ENCODE measurements at regions not wholly inside any gene's neighbourhood (a gene's known extent, or its start where the extent isn't known, plus 50 kb on each side); places are given as distances from the start of the nearest gene placed in this dataset.

DNA sequence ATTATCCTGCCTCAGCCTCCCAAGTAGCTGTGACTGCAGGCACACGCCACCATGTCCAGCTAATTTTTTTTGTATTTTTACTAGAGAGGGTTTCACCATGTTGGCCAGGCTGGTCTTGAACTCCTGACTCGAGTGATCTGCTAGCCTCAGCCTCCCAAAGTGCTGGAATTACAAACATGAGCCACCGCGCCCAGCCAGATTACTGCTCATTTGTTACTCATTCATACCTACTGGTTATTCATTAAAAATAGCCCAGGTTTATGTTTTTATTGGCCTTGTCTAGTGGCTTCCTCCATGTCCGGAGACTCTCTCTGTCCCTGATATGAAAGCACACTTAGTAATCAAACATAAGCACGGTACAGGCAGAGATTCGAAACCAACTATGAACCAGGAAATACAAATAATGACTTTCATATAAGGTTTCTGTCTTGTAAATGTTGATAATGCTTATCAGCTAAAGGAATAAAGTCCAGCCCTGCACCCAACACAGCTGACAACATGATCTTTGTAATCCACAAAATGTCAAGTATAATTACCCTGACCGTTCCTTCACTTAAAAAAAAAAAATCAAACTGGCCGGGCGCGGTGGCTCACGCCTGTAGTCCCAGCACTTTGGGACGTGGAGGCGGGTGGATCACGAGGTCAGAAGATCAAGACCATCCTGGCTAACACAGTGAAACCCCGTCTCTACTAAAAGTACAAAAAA lies 50.4 kb upstream of the CXADR start:
- no peaks in the 10 kb centered on the region for H4K20me1 ChIP-seq (replicated peaks; ENCODE audit: insufficient read depth)
- no peaks in the 10 kb centered on the region for H3K9me3 Mint-ChIP-seq
- no peaks in the 10 kb centered on the region for H3K27me3 ChIP-seq (ENCODE audit: insufficient read depth)
- H2AFZ ChIP-seq = no peak overlapping the region
- no peak overlapping the region for H3K4me3 Mint-ChIP-seq
- H3K4me1 ChIP-seq (ENCODE audit: insufficient read depth) = no peaks in the 10 kb centered on the region
- no peak overlapping the region for H3K27ac Mint-ChIP-seq
- ATAC-seq (no peak), DNase-seq (ENCODE audit: low spot score) (no peak)
- H3K4me3 ChIP-seq = no peak overlapping the region
- TF ChIP-seq, protein P1, sequence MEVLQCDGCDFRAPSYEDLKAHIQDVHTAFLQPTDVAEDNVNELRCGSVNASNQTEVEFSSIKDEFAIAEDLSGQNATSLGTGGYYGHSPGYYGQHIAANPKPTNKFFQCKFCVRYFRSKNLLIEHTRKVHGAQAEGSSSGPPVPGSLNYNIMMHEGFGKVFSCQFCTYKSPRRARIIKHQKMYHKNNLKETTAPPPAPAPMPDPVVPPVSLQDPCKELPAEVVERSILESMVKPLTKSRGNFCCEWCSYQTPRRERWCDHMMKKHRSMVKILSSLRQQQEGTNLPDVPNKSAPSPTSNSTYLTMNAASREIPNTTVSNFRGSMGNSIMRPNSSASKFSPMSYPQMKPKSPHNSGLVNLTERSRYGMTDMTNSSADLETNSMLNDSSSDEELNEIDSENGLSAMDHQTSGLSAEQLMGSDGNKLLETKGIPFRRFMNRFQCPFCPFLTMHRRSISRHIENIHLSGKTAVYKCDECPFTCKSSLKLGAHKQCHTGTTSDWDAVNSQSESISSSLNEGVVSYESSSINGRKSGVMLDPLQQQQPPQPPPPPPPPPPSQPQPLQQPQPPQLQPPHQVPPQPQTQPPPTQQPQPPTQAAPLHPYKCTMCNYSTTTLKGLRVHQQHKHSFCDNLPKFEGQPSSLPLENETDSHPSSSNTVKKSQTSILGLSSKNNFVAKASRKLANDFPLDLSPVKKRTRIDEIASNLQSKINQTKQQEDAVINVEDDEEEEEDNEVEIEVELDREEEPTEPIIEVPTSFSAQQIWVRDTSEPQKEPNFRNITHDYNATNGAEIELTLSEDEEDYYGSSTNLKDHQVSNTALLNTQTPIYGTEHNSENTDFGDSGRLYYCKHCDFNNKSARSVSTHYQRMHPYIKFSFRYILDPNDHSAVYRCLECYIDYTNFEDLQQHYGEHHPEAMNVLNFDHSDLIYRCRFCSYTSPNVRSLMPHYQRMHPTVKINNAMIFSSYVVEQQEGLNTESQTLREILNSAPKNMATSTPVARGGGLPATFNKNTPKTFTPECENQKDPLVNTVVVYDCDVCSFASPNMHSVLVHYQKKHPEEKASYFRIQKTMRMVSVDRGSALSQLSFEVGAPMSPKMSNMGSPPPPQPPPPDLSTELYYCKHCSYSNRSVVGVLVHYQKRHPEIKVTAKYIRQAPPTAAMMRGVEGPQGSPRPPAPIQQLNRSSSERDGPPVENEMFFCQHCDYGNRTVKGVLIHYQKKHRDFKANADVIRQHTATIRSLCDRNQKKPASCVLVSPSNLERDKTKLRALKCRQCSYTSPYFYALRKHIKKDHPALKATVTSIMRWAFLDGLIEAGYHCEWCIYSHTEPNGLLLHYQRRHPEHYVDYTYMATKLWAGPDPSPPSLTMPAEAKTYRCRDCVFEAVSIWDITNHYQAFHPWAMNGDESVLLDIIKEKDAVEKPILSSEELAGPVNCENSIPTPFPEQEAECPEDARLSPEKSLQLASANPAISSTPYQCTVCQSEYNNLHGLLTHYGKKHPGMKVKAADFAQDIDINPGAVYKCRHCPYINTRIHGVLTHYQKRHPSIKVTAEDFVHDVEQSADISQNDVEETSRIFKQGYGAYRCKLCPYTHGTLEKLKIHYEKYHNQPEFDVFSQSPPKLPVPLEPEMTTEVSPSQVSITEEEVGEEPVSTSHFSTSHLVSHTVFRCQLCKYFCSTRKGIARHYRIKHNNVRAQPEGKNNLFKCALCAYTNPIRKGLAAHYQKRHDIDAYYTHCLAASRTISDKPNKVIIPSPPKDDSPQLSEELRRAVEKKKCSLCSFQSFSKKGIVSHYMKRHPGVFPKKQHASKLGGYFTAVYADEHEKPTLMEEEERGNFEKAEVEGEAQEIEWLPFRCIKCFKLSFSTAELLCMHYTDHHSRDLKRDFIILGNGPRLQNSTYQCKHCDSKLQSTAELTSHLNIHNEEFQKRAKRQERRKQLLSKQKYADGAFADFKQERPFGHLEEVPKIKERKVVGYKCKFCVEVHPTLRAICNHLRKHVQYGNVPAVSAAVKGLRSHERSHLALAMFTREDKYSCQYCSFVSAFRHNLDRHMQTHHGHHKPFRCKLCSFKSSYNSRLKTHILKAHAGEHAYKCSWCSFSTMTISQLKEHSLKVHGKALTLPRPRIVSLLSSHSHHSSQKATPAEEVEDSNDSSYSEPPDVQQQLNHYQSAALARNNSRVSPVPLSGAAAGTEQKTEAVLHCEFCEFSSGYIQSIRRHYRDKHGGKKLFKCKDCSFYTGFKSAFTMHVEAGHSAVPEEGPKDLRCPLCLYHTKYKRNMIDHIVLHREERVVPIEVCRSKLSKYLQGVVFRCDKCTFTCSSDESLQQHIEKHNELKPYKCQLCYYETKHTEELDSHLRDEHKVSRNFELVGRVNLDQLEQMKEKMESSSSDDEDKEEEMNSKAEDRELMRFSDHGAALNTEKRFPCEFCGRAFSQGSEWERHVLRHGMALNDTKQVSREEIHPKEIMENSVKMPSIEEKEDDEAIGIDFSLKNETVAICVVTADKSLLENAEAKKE (CRISPR knock-in tag; IDR thresholded peaks at IDR 0.05) = no peak
- TF ChIP-seq STAT1 (IDR thresholded peaks at IDR 0.05; ENCODE audit: unreplicated experiment) = no peak
- TF ChIP-seq CREB1 (CRISPR knock-in tag; IDR thresholded peaks at IDR 0.05; ENCODE audit: low read depth) = no peak
- TF ChIP-seq ZNF114 (CRISPR knock-in tag; IDR thresholded peaks at IDR 0.05) = no peak
- TF ChIP-seq, protein P2, sequence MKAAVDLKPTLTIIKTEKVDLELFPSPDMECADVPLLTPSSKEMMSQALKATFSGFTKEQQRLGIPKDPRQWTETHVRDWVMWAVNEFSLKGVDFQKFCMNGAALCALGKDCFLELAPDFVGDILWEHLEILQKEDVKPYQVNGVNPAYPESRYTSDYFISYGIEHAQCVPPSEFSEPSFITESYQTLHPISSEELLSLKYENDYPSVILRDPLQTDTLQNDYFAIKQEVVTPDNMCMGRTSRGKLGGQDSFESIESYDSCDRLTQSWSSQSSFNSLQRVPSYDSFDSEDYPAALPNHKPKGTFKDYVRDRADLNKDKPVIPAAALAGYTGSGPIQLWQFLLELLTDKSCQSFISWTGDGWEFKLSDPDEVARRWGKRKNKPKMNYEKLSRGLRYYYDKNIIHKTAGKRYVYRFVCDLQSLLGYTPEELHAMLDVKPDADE (IDR thresholded peaks at IDR 0.05) = no peak
- no peak for TF ChIP-seq ZNF331 (CRISPR knock-in tag; IDR thresholded peaks at IDR 0.05; ENCODE audit: low read depth)
- no peak for TF ChIP-seq EZH2 (IDR thresholded peaks at IDR 0.05; ENCODE audit: low read depth, unreplicated experiment)
- no peak for TF ChIP-seq JUNB (IDR thresholded peaks at IDR 0.05; ENCODE audit: unreplicated experiment)
- TF ChIP-seq NANOG (IDR thresholded peaks at IDR 0.05; ENCODE audit: borderline replicate concordance) = no peak
- TF ChIP-seq, protein P3, sequence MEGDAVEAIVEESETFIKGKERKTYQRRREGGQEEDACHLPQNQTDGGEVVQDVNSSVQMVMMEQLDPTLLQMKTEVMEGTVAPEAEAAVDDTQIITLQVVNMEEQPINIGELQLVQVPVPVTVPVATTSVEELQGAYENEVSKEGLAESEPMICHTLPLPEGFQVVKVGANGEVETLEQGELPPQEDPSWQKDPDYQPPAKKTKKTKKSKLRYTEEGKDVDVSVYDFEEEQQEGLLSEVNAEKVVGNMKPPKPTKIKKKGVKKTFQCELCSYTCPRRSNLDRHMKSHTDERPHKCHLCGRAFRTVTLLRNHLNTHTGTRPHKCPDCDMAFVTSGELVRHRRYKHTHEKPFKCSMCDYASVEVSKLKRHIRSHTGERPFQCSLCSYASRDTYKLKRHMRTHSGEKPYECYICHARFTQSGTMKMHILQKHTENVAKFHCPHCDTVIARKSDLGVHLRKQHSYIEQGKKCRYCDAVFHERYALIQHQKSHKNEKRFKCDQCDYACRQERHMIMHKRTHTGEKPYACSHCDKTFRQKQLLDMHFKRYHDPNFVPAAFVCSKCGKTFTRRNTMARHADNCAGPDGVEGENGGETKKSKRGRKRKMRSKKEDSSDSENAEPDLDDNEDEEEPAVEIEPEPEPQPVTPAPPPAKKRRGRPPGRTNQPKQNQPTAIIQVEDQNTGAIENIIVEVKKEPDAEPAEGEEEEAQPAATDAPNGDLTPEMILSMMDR (conservative IDR thresholded peaks at IDR 0.05; ENCODE audit: low read depth in 2 of 2) = no peak
- no peak for TF ChIP-seq EZH2phosphoT487 (IDR thresholded peaks at IDR 0.05; ENCODE audit: unreplicated experiment)
- TF ChIP-seq POLR2AphosphoS5 (IDR thresholded peaks at IDR 0.05; ENCODE audit: low read depth) = no peak
- no peak for TF ChIP-seq REST (IDR thresholded peaks at IDR 0.05; ENCODE audit: unreplicated experiment)
- no peaks in the 10 kb centered on the region for H3K36me3 Mint-ChIP-seq (ENCODE audit: low read depth)
- peaks cover 1% of the 10 kb centered on the region for H3K27me3 Mint-ChIP-seq (ENCODE audit: insufficient read depth, low read depth, poor library complexity)
- H3K4me1 Mint-ChIP-seq = peaks cover 1% of the 10 kb centered on the region; the same call in 2 of the 3 replicates
- no peaks in the 10 kb centered on the region for H3K36me3 ChIP-seq (ENCODE audit: insufficient read depth)
- no peak overlapping the region for H3K4me2 ChIP-seq
- H3K9me2 ChIP-seq (ENCODE audit: insufficient read depth) = 0 out of 2 replicates have a peak, but pooled peaks cover 3% of the 10 kb centered on the region
- H3K27ac ChIP-seq (ENCODE audit: low read depth) = no peak overlapping the region
- H3F3A ChIP-seq (replicated peaks; ENCODE audit: low read depth) = no peaks in the 10 kb centered on the region
- no peaks in the 10 kb centered on the region for H3K79me2 ChIP-seq (replicated peaks; ENCODE audit: insufficient read depth)

Measured in GM23338 (cell line).